HG02981 (cell line): ENCODE measurements at regions not wholly inside any gene's neighbourhood (a gene's known extent, or its start where the extent isn't known, plus 50 kb on each side); places are given as distances from the start of the nearest gene placed in this dataset.
"Not testable (repeated sequence)": the region's sequence is repeated elsewhere in the genome, so short reads cannot be mapped to it uniquely, and the experiment has no call there.

Experiments used
- ATAC-seq: cut with Tn5 transposase; IDR thresholded peaks from one replicate; pipeline ENCODE4 v1.9.1; 2021; ENCODE audit warnings: mild to moderate bottlenecking, moderate library complexity; ENCODE audit not compliant: unreplicated experiment

DNA sequence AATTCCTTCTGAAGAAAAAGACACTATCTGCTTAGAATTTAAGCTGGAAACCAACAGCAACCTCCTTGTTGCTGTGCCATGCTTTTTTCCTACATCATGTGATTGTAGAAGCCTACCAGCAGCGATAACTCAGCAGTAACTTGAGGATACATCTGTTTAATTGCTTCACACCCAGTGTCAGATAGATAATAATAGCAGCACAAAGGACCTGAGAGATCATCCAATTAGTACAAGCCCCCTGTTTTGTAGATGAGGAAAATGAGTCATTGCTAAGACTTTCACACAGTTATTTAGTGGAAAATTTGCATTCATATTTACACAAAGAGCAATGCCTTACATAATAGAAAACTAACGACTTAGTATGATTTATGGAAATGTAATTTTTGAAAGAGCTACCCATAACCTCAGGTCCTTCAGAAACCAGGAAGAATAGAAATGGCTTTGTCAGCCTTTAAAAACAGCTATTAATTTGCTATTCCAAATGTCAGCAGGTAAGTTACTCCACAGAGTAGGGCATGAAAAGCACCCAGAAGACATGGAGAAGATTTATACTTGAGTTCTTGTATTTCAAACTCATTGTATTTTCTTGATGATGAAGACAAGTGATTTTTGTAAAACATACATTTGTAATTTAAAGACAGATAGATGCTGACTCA is 93.7 kb upstream of the SGCG start:
- no peak for ATAC-seq

DNA sequence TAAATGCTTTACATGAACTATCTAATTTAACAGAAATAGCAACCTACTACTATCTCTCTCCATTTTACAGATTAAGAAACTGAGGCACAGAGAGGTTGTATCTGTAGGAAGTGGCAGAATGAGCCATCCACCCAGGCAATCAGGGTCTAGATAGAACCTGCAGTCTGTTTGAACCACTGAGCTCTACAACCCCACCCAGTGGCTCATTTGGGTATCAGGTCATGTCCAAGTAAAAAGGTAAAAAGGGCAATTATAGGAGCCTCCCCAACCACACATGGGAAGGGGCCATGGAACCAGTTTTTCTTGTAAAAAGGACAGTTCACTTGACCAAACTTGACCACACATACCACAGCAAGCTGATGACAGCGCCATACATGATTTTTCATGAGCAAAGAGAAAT is 92.9 kb upstream of the SGCG start:
- no peak for ATAC-seq

DNA sequence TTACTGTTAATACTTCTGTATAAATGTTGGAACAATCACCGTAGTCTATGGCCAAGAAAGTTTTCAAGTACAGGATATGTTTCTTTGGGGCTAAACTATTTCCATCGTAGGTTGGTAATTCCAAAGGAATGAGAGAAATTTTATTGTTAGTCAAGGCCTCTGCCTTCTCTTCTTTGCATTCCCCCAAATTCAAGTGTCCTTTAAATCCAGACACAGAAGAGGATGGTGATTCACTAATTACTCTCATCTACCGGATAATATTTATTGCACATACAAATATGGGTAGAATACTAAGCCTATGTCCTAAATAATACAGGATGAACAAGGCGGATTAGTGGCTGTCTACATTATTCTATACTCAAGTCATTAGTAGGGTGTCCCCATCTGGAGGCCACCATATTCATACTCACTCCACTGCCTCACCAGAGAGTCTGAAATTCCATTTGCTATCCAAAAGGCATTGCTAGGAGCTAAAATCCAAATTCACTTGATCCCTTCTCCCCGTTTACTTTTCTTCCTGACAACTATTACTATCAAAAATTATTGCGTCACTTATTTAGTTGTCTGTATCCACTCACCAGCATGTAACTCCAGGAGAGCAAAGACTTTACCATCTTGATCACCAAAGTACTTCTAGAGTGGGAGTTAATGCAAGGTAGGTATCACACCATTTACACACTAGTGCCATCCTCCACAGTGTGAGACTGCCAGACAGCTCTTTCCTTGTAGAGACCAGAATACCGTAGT is 82.4 kb upstream of the SGCG start:
- ATAC-seq = no peak

DNA sequence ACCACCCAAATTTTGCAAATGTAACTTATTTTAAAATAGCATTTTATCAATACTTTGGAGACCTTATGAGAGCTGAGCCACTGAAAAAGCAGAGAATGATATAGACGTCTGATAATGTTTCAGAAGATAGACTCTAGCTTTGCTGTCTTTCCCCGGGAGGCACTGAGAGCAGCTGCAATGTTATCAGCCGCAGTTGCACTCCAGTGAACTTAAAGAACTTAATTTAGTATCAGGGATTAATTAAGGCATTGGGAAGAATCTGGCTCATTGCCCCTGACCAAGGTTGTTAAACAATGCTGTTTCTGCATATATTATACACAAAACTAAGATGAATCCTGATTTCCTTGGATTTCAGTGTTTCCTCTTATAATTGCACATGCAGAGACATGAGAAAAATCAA is 75.7 kb upstream of the SGCG start:
- ATAC-seq = no peak

DNA sequence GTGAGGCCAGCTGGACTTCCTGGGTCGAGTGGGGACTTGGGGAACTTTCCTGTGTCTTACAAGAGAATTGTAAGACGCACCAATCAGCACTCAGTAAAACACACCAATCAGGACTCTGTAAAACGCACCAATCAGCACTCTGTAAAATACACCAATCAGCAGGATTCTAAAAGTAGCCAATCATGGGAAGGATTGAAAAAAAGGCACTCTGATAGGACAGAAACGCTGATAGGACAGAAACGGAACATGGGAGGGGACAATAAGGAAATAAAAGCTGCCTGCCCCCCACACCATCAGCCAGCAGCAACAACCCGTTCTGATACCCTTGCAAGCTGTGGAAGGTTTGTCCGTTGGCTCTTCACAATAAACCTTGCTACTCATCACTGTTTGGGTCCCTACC is 73.1 kb upstream of the SGCG start:
- no peak for ATAC-seq

DNA sequence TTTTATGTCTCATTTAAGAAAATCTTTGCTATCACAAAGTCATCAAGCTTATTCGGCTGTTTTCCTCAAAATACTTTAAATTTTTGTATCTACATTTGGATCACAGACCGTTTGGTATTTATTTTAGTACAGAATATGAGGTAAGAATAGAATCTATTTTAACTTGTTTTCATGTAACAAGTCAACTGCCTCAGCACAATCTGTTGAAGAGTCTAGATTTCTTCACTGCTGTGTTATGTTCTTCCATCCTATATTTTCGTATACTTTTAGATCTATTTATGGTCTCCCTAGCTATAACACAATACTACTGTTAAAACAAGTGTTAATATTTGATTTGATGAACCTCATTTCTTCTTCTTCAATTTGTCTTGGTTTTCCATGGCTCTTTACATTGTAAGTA is 61.6 kb upstream of the SGCG start:
- ATAC-seq = no peak

DNA sequence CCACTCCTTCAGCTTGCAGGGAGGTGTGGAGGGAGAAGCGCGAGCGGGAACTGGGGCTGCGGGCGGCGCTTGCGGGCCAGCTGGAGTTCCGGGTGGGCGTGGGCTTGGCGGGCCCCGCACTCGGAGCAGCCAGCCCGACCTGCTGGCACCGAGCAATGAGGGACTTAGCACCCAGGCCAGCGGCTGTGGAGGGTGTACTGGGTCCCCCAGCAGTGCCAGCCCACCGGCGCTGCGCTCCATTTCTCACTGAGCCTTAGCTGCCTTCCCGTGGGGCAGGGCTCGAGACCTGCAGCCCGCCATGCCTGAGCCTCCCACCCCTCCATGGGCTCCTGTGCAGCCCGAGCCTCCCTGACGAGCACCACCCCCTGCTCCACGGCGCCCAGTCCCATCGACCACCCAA is 53.2 kb upstream of the SGCG start:
- ATAC-seq = not testable (repeated sequence)

DNA sequence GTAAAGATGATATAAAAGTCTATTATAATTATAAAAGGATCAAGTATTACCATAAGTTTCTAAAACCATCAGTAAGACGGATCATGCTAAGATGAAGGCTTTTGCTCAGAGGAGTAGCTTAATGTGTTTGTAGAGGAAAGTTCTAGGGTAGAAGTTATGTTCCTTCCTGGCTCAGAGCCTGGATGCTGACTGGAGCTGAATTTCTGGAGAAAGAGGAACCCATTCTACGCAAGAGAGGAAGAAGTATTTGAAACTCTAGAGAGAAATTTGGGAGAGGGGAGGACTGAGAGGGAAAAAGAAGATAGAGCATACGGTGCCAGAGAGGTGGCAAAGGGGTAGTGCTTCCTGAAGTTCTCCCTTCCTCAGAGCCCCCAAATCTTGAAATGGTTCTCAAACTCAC is 51.4 kb upstream of the SGCG start:
- no peak for ATAC-seq
